PC-3 (cell line): ENCODE measurements at regions not wholly inside any gene's neighbourhood (a gene's known extent, or its start where the extent isn't known, plus 50 kb on each side); places are given as distances from the start of the nearest gene placed in this dataset.

Source experiments
- CTCF ChIP-seq: fragments of 300-600 bp; sonication (generic); conservative IDR thresholded peaks from 2 replicates; pipeline ENCODE4 v1.5.1; 2017; ENCODE audit warnings: antibody characterized with exemption, low read depth, mild to moderate bottlenecking, low read length
- EZH2 ChIP-seq: fragments of 300-600 bp; sonication (generic); IDR thresholded peaks from one replicate; pipeline ENCODE4 v1.6.1; 2017; ENCODE audit warnings: antibody characterized with exemption, mild to moderate bottlenecking, low read length; ENCODE audit not compliant: unreplicated experiment
- EZH2phosphoT487 ChIP-seq: fragments of 300-600 bp; sonication (generic); IDR thresholded peaks from 2 replicates; pipeline ENCODE4 v1.6.1; 2018; ENCODE audit warnings: mild to moderate bottlenecking, antibody characterized with exemption, low read length, borderline replicate concordance

- no peak for TF ChIP-seq CTCF
- no peak for TF ChIP-seq EZH2
- TF ChIP-seq EZH2phosphoT487: no peak
Observed at GRCh38 chr7:145030754-145031153, 194.9 kb upstream of the TPK1 start.
